ENCODE measurements at regions not wholly inside any gene's neighbourhood (a gene's known extent, or its start where the extent isn't known, plus 50 kb on each side); places are given as distances from the start of the nearest gene placed in this dataset.

DNA sequence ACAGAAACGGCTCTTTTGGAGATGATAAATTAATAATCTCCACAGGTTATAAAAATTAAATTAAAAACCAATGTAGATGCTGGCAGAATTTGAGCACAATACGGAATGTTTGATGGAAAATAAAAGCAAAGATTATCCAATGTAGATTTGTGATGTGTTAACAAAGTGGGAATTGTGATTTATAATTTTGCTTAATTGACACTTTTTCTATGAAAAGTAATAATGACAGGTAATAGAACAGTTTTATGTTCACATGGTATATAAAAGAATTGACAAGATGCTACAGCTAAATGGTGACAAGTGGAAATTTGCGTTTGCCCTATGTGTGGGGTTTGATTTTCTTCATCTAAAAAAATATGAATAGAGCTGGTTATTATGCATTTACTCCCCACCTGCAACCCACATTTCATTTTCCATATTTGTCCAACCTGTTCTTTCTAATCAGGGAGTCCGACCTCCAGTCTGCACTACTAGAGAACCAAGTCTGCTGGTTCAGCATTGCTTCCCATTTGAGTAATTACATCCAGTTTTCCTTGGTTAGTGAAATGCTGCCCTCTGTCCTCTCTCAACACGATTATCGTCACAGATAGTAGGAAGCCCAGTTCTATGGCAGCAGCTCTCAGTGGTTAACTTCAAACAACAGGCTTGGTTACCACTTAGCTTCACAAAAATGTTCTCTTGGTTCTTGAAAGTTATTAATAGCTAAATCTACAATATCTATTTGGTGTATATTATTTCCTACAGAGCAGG, 61.4 kb upstream of the SLITRK1 start:
- Histone ChIP-seq H3K27ac (replicated peaks) (no peak overlapping the region), H3K27me3 (ENCODE audit: insufficient read depth, poor library complexity, severe bottlenecking) (no peaks in the 10 kb centered on the region), H3K4me3 (replicated peaks; ENCODE audit: insufficient read depth, low read length) (no peak overlapping the region)
- no peak for TF ChIP-seq GABPA (IDR thresholded peaks at IDR 0.05; ENCODE audit: low read depth)
- TF ChIP-seq, protein P1, sequence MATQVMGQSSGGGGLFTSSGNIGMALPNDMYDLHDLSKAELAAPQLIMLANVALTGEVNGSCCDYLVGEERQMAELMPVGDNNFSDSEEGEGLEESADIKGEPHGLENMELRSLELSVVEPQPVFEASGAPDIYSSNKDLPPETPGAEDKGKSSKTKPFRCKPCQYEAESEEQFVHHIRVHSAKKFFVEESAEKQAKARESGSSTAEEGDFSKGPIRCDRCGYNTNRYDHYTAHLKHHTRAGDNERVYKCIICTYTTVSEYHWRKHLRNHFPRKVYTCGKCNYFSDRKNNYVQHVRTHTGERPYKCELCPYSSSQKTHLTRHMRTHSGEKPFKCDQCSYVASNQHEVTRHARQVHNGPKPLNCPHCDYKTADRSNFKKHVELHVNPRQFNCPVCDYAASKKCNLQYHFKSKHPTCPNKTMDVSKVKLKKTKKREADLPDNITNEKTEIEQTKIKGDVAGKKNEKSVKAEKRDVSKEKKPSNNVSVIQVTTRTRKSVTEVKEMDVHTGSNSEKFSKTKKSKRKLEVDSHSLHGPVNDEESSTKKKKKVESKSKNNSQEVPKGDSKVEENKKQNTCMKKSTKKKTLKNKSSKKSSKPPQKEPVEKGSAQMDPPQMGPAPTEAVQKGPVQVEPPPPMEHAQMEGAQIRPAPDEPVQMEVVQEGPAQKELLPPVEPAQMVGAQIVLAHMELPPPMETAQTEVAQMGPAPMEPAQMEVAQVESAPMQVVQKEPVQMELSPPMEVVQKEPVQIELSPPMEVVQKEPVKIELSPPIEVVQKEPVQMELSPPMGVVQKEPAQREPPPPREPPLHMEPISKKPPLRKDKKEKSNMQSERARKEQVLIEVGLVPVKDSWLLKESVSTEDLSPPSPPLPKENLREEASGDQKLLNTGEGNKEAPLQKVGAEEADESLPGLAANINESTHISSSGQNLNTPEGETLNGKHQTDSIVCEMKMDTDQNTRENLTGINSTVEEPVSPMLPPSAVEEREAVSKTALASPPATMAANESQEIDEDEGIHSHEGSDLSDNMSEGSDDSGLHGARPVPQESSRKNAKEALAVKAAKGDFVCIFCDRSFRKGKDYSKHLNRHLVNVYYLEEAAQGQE (IDR thresholded peaks at IDR 0.05; ENCODE audit: insufficient replicate concordance, low read depth), result no peak
- TF ChIP-seq SPI1 (IDR thresholded peaks at IDR 0.05; ENCODE audit: borderline replicate concordance, low read depth), result no peak
- TF ChIP-seq, protein P2, sequence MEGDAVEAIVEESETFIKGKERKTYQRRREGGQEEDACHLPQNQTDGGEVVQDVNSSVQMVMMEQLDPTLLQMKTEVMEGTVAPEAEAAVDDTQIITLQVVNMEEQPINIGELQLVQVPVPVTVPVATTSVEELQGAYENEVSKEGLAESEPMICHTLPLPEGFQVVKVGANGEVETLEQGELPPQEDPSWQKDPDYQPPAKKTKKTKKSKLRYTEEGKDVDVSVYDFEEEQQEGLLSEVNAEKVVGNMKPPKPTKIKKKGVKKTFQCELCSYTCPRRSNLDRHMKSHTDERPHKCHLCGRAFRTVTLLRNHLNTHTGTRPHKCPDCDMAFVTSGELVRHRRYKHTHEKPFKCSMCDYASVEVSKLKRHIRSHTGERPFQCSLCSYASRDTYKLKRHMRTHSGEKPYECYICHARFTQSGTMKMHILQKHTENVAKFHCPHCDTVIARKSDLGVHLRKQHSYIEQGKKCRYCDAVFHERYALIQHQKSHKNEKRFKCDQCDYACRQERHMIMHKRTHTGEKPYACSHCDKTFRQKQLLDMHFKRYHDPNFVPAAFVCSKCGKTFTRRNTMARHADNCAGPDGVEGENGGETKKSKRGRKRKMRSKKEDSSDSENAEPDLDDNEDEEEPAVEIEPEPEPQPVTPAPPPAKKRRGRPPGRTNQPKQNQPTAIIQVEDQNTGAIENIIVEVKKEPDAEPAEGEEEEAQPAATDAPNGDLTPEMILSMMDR (IDR thresholded peaks at IDR 0.05; ENCODE audit: insufficient read depth, low read length), result no peak
- TF ChIP-seq POLR2AphosphoS5 (IDR thresholded peaks at IDR 0.05; ENCODE audit: low read depth), result no peak
- DNase-seq (ENCODE audit: low read depth in 1 of 2, low spot score in 1 of 2), result no peak

DNA sequence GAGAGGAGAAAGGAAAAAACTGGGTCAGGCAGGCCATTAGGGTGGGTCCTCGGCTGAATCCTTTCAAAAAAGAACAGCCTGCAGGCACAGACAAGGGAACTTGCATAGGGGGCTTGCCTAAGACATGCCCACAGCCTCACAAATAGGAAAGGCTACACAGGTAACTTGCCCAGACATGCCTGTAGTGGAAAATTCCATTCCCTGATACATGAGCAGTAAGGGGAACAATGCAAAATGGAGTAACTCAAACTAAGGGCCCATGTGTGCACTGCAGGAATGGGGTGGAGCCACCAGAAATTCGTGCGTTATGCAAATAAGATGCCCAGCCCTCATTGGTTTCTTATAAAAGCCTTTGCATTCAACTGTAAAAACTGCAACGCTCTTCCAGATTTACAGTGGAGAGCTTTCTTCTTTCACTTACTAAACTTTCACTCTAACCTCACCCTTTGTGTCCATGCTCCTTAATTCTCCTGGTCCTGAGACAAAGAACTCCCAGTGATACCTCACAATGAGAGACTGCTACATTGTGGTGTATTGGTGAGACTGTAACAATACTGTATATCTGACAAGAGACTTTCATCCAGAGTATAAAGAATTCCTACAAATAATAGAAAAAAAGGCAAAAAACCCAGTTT, 59.5 kb upstream of the SLITRK1 start:
- no peak for DNase-seq (ENCODE audit: low read depth in 1 of 2, low spot score in 1 of 2)
- Histone ChIP-seq H3K27me3 (ENCODE audit: insufficient read depth, poor library complexity, severe bottlenecking) (no peaks in the 10 kb centered on the region), H3K27ac (replicated peaks) (no peak overlapping the region), H3K4me3 (replicated peaks; ENCODE audit: insufficient read depth, low read length) (no peak overlapping the region)
- TF ChIP-seq SPI1 (IDR thresholded peaks at IDR 0.05; ENCODE audit: borderline replicate concordance, low read depth) (no peak), GABPA (IDR thresholded peaks at IDR 0.05; ENCODE audit: low read depth) (no peak), POLR2AphosphoS5 (IDR thresholded peaks at IDR 0.05; ENCODE audit: low read depth) (no peak)
- TF ChIP-seq, protein P1 (IDR thresholded peaks at IDR 0.05; ENCODE audit: insufficient replicate concordance, low read depth), result no peak
- TF ChIP-seq, protein P2 (IDR thresholded peaks at IDR 0.05; ENCODE audit: insufficient read depth, low read length), result no peak

DNA sequence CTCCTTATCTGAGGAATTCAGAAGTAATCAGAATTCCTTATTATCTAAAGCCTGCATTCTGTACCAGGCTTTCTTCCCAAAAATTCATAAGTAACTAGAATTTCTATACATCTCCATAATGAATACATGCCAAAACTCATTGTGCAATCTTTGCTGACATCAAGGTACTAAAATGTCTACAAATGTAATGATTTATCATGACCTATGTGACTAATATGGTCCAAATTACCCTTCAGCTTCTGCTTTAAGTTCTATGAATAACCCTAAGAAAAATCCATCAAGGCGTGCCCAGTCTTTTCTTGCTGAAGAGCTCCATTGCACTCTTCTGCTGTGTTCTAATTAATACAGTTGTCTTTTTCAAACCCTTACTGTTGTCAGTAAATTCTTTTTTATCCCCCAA, 58.5 kb upstream of the SLITRK1 start:
- Histone ChIP-seq H3K27ac (replicated peaks) (no peak overlapping the region), H3K27me3 (ENCODE audit: insufficient read depth, poor library complexity, severe bottlenecking) (no peaks in the 10 kb centered on the region), H3K4me3 (replicated peaks; ENCODE audit: insufficient read depth, low read length) (no peak overlapping the region)
- no peak for DNase-seq (ENCODE audit: low read depth in 1 of 2, low spot score in 1 of 2)
- no peak for TF ChIP-seq POLR2AphosphoS5 (IDR thresholded peaks at IDR 0.05; ENCODE audit: low read depth)

DNA sequence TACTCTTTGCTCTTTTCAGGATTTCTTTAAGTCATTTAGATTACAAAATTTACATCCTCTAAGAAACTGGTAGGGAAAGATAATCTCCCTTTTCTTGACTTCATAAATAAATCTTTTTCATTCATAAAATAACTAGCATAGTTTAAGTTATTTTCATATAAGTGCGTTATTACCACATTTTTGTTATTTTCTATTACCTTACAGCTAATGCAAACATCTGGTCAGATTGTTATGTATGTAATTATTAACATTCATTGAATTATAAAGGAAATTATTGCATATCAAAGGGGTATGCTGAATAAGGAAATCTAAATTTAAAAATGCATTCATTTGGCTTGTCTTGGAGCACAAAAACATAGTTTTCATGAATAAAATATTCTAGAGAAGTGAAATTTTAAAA, 55.3 kb upstream of the SLITRK1 start:
- Histone ChIP-seq H3K27ac (replicated peaks) (no peak overlapping the region), H3K4me3 (replicated peaks; ENCODE audit: insufficient read depth, low read length) (no peak overlapping the region), H3K27me3 (ENCODE audit: insufficient read depth, poor library complexity, severe bottlenecking) (no peaks in the 10 kb centered on the region)
- TF ChIP-seq GABPA (IDR thresholded peaks at IDR 0.05; ENCODE audit: low read depth) (no peak), SPI1 (IDR thresholded peaks at IDR 0.05; ENCODE audit: borderline replicate concordance, low read depth) (no peak), POLR2AphosphoS5 (IDR thresholded peaks at IDR 0.05; ENCODE audit: low read depth) (no peak)
- TF ChIP-seq, protein P2 (IDR thresholded peaks at IDR 0.05; ENCODE audit: insufficient read depth, low read length), result no peak
- TF ChIP-seq, protein P1 (IDR thresholded peaks at IDR 0.05; ENCODE audit: insufficient replicate concordance, low read depth), result no peak
- no peak for DNase-seq (ENCODE audit: low read depth in 1 of 2, low spot score in 1 of 2)
